IMR-90 (cell line): ENCODE measurements at regions not wholly inside any gene's neighbourhood (a gene's known extent, or its start where the extent isn't known, plus 50 kb on each side); places are given as distances from the start of the nearest gene placed in this dataset.

ENCODE experiments used
- ATAC-seq: fragments of 200-7000 bp; cut with Tn5 transposase; 2 replicates; pipeline ENCODE4 v1.9.1; 2020; ENCODE audit warnings: low read depth, mild to moderate bottlenecking, moderate library complexity
- BruUV-seq: library from RNA; stranded (reverse); fragments of 400-500 nt; replicated peaks from 2 replicates; lab custom pipeline; 2021; lab: Mats Ljungman, UMichigan
- CTCF ChIA-PET: fragments of 300-600 bp; formaldehyde crosslinking; extraction: SDS; loops from one replicate; lab custom pipeline; 2021; ENCODE audit warnings: antibody characterized with exemption; lab: Yijun Ruan, JAX
- POLR2A ChIA-PET: fragments of 300-600 bp; sonication (Branson Sonifier 250); formaldehyde crosslinking; loops from one replicate; lab custom pipeline; 2022; ENCODE audit warnings: antibody characterized with exemption; ENCODE audit not compliant: unreplicated experiment; lab: Charles Lee
- DNase-seq: peaks from one replicate; pipeline ENCODE4 v3.0.0; 2013
- H2AFZ ChIP-seq: replicated peaks from 2 replicates; pipeline ENCODE3; 2013; ENCODE audit warnings: low read length, mild to moderate bottlenecking; ENCODE audit not compliant: poor library complexity
- H2AK5ac ChIP-seq: 2 replicates; pipeline ENCODE4 v1.6.1; 2013; ENCODE audit warnings: low read depth, low read length, inconsistent platforms
- H2AK9ac ChIP-seq: replicated peaks from 2 replicates; pipeline ENCODE3; 2013; ENCODE audit warnings: mild to moderate bottlenecking, low read depth, low read length, moderate library complexity; ENCODE audit not compliant: poor library complexity
- H2BK120ac ChIP-seq: 2 replicates; pipeline ENCODE4 v1.6.1; 2013; ENCODE audit warnings: low read depth, low read length, inconsistent platforms
- H2BK15ac ChIP-seq: 3 replicates; pipeline ENCODE4 v1.6.1; 2013; ENCODE audit warnings: low read depth, low read length, inconsistent platforms
- H2BK20ac ChIP-seq: 2 replicates; pipeline ENCODE4 v1.6.1; 2013; ENCODE audit warnings: low read depth, mild to moderate bottlenecking, inconsistent platforms, low read length, moderate library complexity
- H2BK5ac ChIP-seq: 2 replicates; pipeline ENCODE4 v1.6.1; 2013; ENCODE audit warnings: mild to moderate bottlenecking, low read depth, low read length, inconsistent platforms; ENCODE audit not compliant: poor library complexity, severe bottlenecking
- H3K14ac ChIP-seq: replicated peaks from 2 replicates; pipeline ENCODE4 v1.6.1; 2013; ENCODE audit warnings: low read depth, low read length, inconsistent platforms
- H3K18ac ChIP-seq: 2 replicates; pipeline ENCODE4 v1.6.1; 2013; ENCODE audit warnings: low read depth, low read length, control low read depth
- H3K23ac ChIP-seq: 2 replicates; pipeline ENCODE4 v1.6.1; 2013; ENCODE audit warnings: low read depth, low read length, inconsistent platforms
- H3K27ac ChIP-seq: 2 replicates; pipeline ENCODE4 v1.5.1; 2013; ENCODE audit warnings: mild to moderate bottlenecking, control low read depth, low read length; ENCODE audit not compliant: insufficient read depth
- H3K27me3 ChIP-seq: 2 replicates; pipeline ENCODE4 v1.6.1; 2013; ENCODE audit warnings: low read length; ENCODE audit not compliant: control insufficient read depth, insufficient read depth
- H3K36me3 ChIP-seq: 2 replicates; pipeline ENCODE4 v1.6.1; 2013; ENCODE audit warnings: low read length, mixed read lengths; ENCODE audit not compliant: control insufficient read depth, insufficient read depth
- H3K4ac ChIP-seq: 2 replicates; pipeline ENCODE4 v1.6.1; 2013; ENCODE audit warnings: low read depth, low read length, inconsistent platforms
- H3K4me1 ChIP-seq: 2 replicates; pipeline ENCODE4 v1.6.1; 2013; ENCODE audit warnings: low read length, mixed read lengths; ENCODE audit not compliant: control insufficient read depth, insufficient read depth
- H3K4me2 ChIP-seq: 2 replicates; pipeline ENCODE4 v1.6.1; 2013; ENCODE audit warnings: low read depth, mild to moderate bottlenecking, control low read depth, low read length, moderate library complexity
- H3K4me3 ChIP-seq: 2 replicates; pipeline ENCODE4 v1.5.1; 2013; ENCODE audit warnings: low read depth, mild to moderate bottlenecking, control low read depth, low read length, moderate library complexity; ENCODE audit not compliant: insufficient read depth
- H3K56ac ChIP-seq: 2 replicates; pipeline ENCODE4 v1.6.1; 2013; ENCODE audit warnings: low read length, inconsistent platforms; ENCODE audit not compliant: insufficient read depth; ENCODE audit errors: extremely low read depth
- H3K79me1 ChIP-seq, 2 experiments: 2 replicates each; pipeline ENCODE4 v1.6.1; 2013; ENCODE audit warnings: low read length in 2 of 2, inconsistent platforms in 1 of 2, low read depth in 1 of 2
- H3K9ac ChIP-seq: 2 replicates; pipeline ENCODE4 v1.6.1; 2013; ENCODE audit warnings: low read depth, low read length, control low read depth
- H3K9me1 ChIP-seq: 2 replicates; pipeline ENCODE4 v1.6.1; 2013; ENCODE audit warnings: low read length, inconsistent platforms; ENCODE audit not compliant: insufficient read depth
- H3K9me3 ChIP-seq: 2 replicates; pipeline ENCODE4 v1.6.1; 2013; ENCODE audit warnings: low read length; ENCODE audit not compliant: control insufficient read depth, insufficient read depth
- H4K20me1 ChIP-seq: 2 replicates; pipeline ENCODE4 v1.6.1; 2013; ENCODE audit warnings: low read length, inconsistent platforms; ENCODE audit not compliant: insufficient read depth
- H4K5ac ChIP-seq: 2 replicates; pipeline ENCODE4 v1.6.1; 2013; ENCODE audit warnings: mild to moderate bottlenecking, low read depth, low read length, control low read depth
- H4K8ac ChIP-seq, 2 experiments: 2 replicates each; pipeline ENCODE4 v1.6.1; 2013; ENCODE audit warnings: low read depth in 2 of 2, low read length in 2 of 2, control low read depth in 1 of 2, inconsistent platforms in 1 of 2
- H4K91ac ChIP-seq: 2 replicates; pipeline ENCODE4 v1.6.1; 2013; ENCODE audit warnings: low read depth, low read length, inconsistent platforms; ENCODE audit not compliant: insufficient read depth
- CEBPB ChIP-seq: IDR thresholded peaks from 2 replicates; pipeline ENCODE4 v1.6.1; 2012; ENCODE audit warnings: low read depth, low read length, improper control_type of control experiment
- MAFK ChIP-seq: IDR thresholded peaks from 2 replicates; pipeline ENCODE4 v1.6.1; 2012; ENCODE audit warnings: low read depth, low read length, improper control_type of control experiment
- WGBS, 2 experiments: methylation state at CpG; one replicate each; pipeline versions ENCODE4 v1.1.5 to v1.1.7; 2013; ENCODE audit warnings: missing lambda C conversion rate in 2 of 2; ENCODE audit not compliant: insufficient read length in 1 of 2; ENCODE audit errors: extremely low coverage in 2 of 2; 5-methylcytosine and 5-hydroxymethylcytosine counted together
- dilution Hi-C: fragments of 300-500 bp; cut with HindIII; formaldehyde crosslinking; loops from one replicate; pipeline ENCODE4 v1.14.3; 2018; ENCODE audit warnings: low sequenced_read_pairs; ENCODE audit not compliant: unreplicated experiment
- in situ Hi-C: fragments of 300-500 bp; cut with MboI; formaldehyde crosslinking; loops from 3 replicates; pipeline ENCODE4 v1.14.3; 2019; ENCODE audit warnings: low sequenced_read_pairs, inconsistent platforms, mixed read lengths
- intact Hi-C: fragments of 100-400 bp; cut with micrococcal nuclease; formaldehyde crosslinking; loops from 2 replicates; pipeline ENCODE4 v1.10.0; 2022
- TF ChIP-seq, protein P1 (sequence below): fragments of 150-350 bp; IDR thresholded peaks from 2 replicates; pipeline ENCODE4 v1.6.1; 2017; ENCODE audit warnings: mild to moderate bottlenecking, antibody characterized with exemption, low read length, low read depth

DNA sequence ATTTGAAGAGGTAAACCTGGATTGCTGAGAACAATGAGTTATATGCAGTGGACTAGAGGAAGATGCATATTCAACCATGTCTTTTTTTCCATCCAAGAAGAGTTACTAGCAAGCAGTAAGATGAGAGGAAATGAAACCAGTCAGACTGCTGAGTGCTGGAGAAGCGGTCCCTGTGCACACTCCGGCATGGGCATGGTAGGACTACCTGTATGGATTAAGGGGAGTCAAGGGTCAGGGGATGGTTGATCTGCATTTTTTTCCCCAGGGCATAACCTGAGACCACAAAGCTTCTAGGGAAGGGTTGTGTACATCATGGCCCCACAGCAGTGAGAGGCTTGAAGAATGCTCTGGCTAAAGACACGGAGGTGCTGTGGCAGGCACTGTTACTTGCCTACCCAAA, 76.6 kb upstream of the ZNF169 start:
- Histone ChIP-seq H2BK5ac (no peak overlapping the region), H3K4me2 (no peak overlapping the region), H3K27ac (no peak overlapping the region), H3K18ac (no peak overlapping the region), H2AK5ac (no peak overlapping the region), H3K36me3 (peaks cover 20% of the 10 kb centered on the region), H4K91ac (no peak overlapping the region), H3K14ac (no peak overlapping the region), H3K4me3 (no peak overlapping the region), H4K8ac (no peak overlapping the region), H3K79me1 (peaks cover 41 to 59% of the 10 kb centered on the region in 2 experiments), H2AFZ (no peak overlapping the region), H4K5ac (no peak overlapping the region), H2BK15ac (no peak overlapping the region), H3K27me3 (no peaks in the 10 kb centered on the region), H3K9me1 (peaks cover 18% of the 10 kb centered on the region), H3K23ac (no peak overlapping the region), H4K20me1 (peaks cover 61% of the 10 kb centered on the region), H3K9me3 (no peaks in the 10 kb centered on the region), H3K9ac (no peak overlapping the region), H3K4me1 (peaks cover 1% of the 10 kb centered on the region; the same call in 1 of the 2 replicates), H3K4ac (no peak overlapping the region), H2AK9ac (no peak overlapping the region), H2BK20ac (no peak overlapping the region), H3K56ac (no peak overlapping the region), H2BK120ac (no peak overlapping the region)
- TF ChIP-seq, protein P1, sequence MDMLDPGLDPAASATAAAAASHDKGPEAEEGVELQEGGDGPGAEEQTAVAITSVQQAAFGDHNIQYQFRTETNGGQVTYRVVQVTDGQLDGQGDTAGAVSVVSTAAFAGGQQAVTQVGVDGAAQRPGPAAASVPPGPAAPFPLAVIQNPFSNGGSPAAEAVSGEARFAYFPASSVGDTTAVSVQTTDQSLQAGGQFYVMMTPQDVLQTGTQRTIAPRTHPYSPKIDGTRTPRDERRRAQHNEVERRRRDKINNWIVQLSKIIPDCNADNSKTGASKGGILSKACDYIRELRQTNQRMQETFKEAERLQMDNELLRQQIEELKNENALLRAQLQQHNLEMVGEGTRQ, result no peak
- no peak for TF ChIP-seq MAFK
- TF ChIP-seq CEBPB, result no peak
- intact Hi-C loops, result no loop called here
- no TSS peak for BruUV-seq
- WGBS, 2 experiments, result no CpG with 5 or more reads among the region's 3 CpGs
- ChIA-PET CTCF (no interaction called here), POLR2A (interaction anchor here (0.8 kb wide), 1 partner anchor 16 kb away, joined by 4 read pairs; no protein-coding TSS in a partner anchor)
- ATAC-seq, result no peak
- dilution Hi-C loops, result no loop called here
- in situ Hi-C loops, result loop anchor here (10.0 to 25.0 kb wide), 2 partner anchors 108 to 495 kb away; no protein-coding TSS in a partner anchor
- no peak for DNase-seq
